ENCODE measurements at regions not wholly inside any gene's neighbourhood (a gene's known extent, or its start where the extent isn't known, plus 50 kb on each side); places are given as distances from the start of the nearest gene placed in this dataset.

- no peak for ATAC-seq (replicated peaks in 1 of 4)
- CTCF ChIA-PET = interaction anchor here in 1 of 2 donors (0.6 kb wide), 1 partner anchor 140 kb away, joined by 4 read pairs; no protein-coding TSS in a partner anchor
- Mint-ChIP-seq H3K9me3 (no peaks in the 10 kb centered on the region), H3K27ac (no peak overlapping the region), H3K27me3 (peaks cover 0 to 4% of the 10 kb centered on the region in 2 donors), H3K4me1 (no peaks in the 10 kb centered on the region), H3K36me3 (no peaks in the 10 kb centered on the region), H3K4me3 (no peak overlapping the region)
- POLR2A ChIA-PET = no interaction called here
- Histone ChIP-seq H3K36me3 (ENCODE audit: control insufficient read depth in 2 of 2, extremely low read depth in 1 of 2, insufficient read depth in 1 of 2, low read length in 1 of 2) (no peaks in the 10 kb centered on the region), H3K9me3 (no peaks in the 10 kb centered on the region), H3K4me3 (ENCODE audit: control insufficient read depth in 1 of 2, extremely low read depth in 1 of 2, low read length in 1 of 2) (no peak overlapping the region), H3K27me3 (replicated peaks in 1 of 2; ENCODE audit: control insufficient read depth in 2 of 2, extremely low read depth in 1 of 2, insufficient read depth in 2 of 2, low read length in 1 of 2) (no peaks in the 10 kb centered on the region), H3K4me1 (ENCODE audit: control insufficient read depth in 1 of 2, extremely low read depth in 1 of 2, insufficient read depth in 2 of 2, low read length in 2 of 2) (no peaks in the 10 kb centered on the region), H3K27ac (ENCODE audit: low read length) (no peak overlapping the region)
- DNase-seq = no peak
- 87% methylated on average over 4 of the region's 5 CpGs for WGBS (ENCODE audit: insufficient coverage)
Measured at GRCh38 chr20:60345106-60345505, 386.9 kb downstream of the CDH26 start.

DNA sequence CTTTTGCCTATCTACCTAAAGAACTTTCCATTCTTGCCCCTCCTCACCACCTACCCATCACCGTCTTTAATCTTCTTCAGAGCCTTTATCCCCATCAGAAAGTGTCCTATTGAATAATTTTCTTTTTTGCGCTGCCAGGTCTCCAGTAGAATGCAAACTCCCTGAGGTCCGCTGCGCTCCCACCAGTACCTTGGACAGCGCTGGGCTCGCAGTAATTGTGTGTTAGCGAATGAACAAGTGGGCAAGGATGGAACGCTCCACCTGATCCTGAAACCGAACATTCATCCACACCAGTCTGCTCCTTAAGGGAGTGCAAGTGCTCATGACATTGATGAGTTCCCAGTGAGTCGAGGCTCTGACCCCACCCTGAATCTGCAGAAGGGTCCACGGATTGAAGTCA lies 391.2 kb downstream of the CDH26 start:
- H3K4me3 ChIP-seq (ENCODE audit: control insufficient read depth in 1 of 2, extremely low read depth in 1 of 2, low read length in 1 of 2) = no peak overlapping the region
- no peaks in the 10 kb centered on the region for H3K4me1 ChIP-seq (ENCODE audit: control insufficient read depth in 1 of 2, extremely low read depth in 1 of 2, insufficient read depth in 2 of 2, low read length in 2 of 2)
- H3K27me3 ChIP-seq (replicated peaks in 1 of 2; ENCODE audit: control insufficient read depth in 2 of 2, extremely low read depth in 1 of 2, insufficient read depth in 2 of 2, low read length in 1 of 2) = no peaks in the 10 kb centered on the region
- Mint-ChIP-seq H3K27me3 (peaks cover 0 to 4% of the 10 kb centered on the region in 2 donors), H3K27ac (no peak overlapping the region), H3K4me3 (no peak overlapping the region), H3K36me3 (no peaks in the 10 kb centered on the region), H3K4me1 (no peaks in the 10 kb centered on the region), H3K9me3 (no peaks in the 10 kb centered on the region)
- H3K9me3 ChIP-seq = no peaks in the 10 kb centered on the region
- H3K36me3 ChIP-seq (ENCODE audit: control insufficient read depth in 2 of 2, extremely low read depth in 1 of 2, insufficient read depth in 1 of 2, low read length in 1 of 2) = no peaks in the 10 kb centered on the region
- H3K27ac ChIP-seq (ENCODE audit: low read length) = no peak overlapping the region
- 92% methylated on average over 5 of the region's 11 CpGs for WGBS (ENCODE audit: insufficient coverage)
- ATAC-seq (replicated peaks in 1 of 4) (no peak), DNase-seq (no peak)
- CTCF ChIA-PET = no interaction called here
- POLR2A ChIA-PET = interaction anchor here in 1 of 2 donors (0.6 kb wide), 1 partner anchor 74 kb away, joined by 4 read pairs; no protein-coding TSS in a partner anchor

DNA sequence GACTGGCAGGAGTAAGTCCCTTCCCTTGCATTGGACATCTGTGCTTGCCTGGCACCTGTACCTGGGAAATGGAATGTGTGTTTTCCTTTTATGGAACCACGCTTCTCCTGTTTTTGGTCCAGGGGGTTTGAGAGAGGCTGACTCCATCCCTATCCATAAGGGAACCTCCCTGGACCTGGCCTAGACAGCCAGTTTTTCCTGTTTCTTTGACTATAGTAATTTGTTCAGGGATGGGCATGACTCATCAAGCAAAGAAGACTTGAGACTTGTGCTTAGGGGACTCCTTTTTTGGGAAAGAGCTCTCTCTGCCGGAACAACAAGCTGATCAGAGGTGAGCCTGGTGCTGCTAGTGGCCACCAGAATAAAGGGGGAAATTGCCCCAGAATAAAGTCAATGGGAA lies 393.8 kb downstream of the CDH26 start:
- no peaks in the 10 kb centered on the region for H3K4me1 Mint-ChIP-seq
- no peaks in the 10 kb centered on the region for H3K36me3 Mint-ChIP-seq
- Histone ChIP-seq H3K9me3 (no peaks in the 10 kb centered on the region), H3K27ac (ENCODE audit: low read length) (no peak overlapping the region), H3K36me3 (ENCODE audit: control insufficient read depth in 2 of 2, extremely low read depth in 1 of 2, insufficient read depth in 1 of 2, low read length in 1 of 2) (no peaks in the 10 kb centered on the region), H3K4me3 (ENCODE audit: control insufficient read depth in 1 of 2, extremely low read depth in 1 of 2, low read length in 1 of 2) (no peak overlapping the region), H3K27me3 (replicated peaks in 1 of 2; ENCODE audit: control insufficient read depth in 2 of 2, extremely low read depth in 1 of 2, insufficient read depth in 2 of 2, low read length in 1 of 2) (no peaks in the 10 kb centered on the region), H3K4me1 (ENCODE audit: control insufficient read depth in 1 of 2, extremely low read depth in 1 of 2, insufficient read depth in 2 of 2, low read length in 2 of 2) (no peaks in the 10 kb centered on the region)
- H3K9me3 Mint-ChIP-seq = no peaks in the 10 kb centered on the region
- H3K27ac Mint-ChIP-seq = no peak overlapping the region
- WGBS (ENCODE audit: insufficient coverage) = 90% methylated on average over 1 of the region's 2 CpGs
- ChIA-PET CTCF (no interaction called here), POLR2A (no interaction called here)
- no peak for ATAC-seq (replicated peaks in 1 of 4)
- no peak overlapping the region for H3K4me3 Mint-ChIP-seq
- DNase-seq = no peak
- H3K27me3 Mint-ChIP-seq = peaks cover 0 to 3% of the 10 kb centered on the region in 2 donors

GRCh38 chr20:60352596-60352995 lies 394.4 kb downstream of the CDH26 start:
- ChIA-PET POLR2A (no interaction called here), CTCF (no interaction called here)
- H3K4me1 ChIP-seq (ENCODE audit: control insufficient read depth in 1 of 2, extremely low read depth in 1 of 2, insufficient read depth in 2 of 2, low read length in 2 of 2) = no peaks in the 10 kb centered on the region
- WGBS (ENCODE audit: insufficient coverage) = 91% methylated on average over 5 of the region's 6 CpGs
- H3K4me3 ChIP-seq (ENCODE audit: control insufficient read depth in 1 of 2, extremely low read depth in 1 of 2, low read length in 1 of 2) = no peak overlapping the region
- DNase-seq = no peak
- Mint-ChIP-seq H3K4me1 (no peaks in the 10 kb centered on the region), H3K9me3 (no peaks in the 10 kb centered on the region), H3K36me3 (no peaks in the 10 kb centered on the region), H3K27ac (no peak overlapping the region), H3K4me3 (no peak overlapping the region), H3K27me3 (no peaks in the 10 kb centered on the region)
- no peak for ATAC-seq (replicated peaks in 1 of 4)
- H3K36me3 ChIP-seq (ENCODE audit: control insufficient read depth in 2 of 2, extremely low read depth in 1 of 2, insufficient read depth in 1 of 2, low read length in 1 of 2) = no peaks in the 10 kb centered on the region
- H3K27me3 ChIP-seq (replicated peaks in 1 of 2; ENCODE audit: control insufficient read depth in 2 of 2, extremely low read depth in 1 of 2, insufficient read depth in 2 of 2, low read length in 1 of 2) = no peaks in the 10 kb centered on the region
- no peak overlapping the region for H3K27ac ChIP-seq (ENCODE audit: low read length)
- no peaks in the 10 kb centered on the region for H3K9me3 ChIP-seq

GRCh38 chr20:60354024-60354580 lies 395.9 kb downstream of the CDH26 start:
- no peak overlapping the region for H3K27ac ChIP-seq (ENCODE audit: low read length)
- no peaks in the 10 kb centered on the region for H3K27me3 ChIP-seq (replicated peaks in 1 of 2; ENCODE audit: control insufficient read depth in 2 of 2, extremely low read depth in 1 of 2, insufficient read depth in 2 of 2, low read length in 1 of 2)
- H3K4me3 ChIP-seq (ENCODE audit: control insufficient read depth in 1 of 2, extremely low read depth in 1 of 2, low read length in 1 of 2) = no peak overlapping the region
- no peaks in the 10 kb centered on the region for H3K27me3 Mint-ChIP-seq
- POLR2A ChIA-PET = no interaction called here
- no peaks in the 10 kb centered on the region for H3K4me1 Mint-ChIP-seq
- H3K36me3 Mint-ChIP-seq = no peaks in the 10 kb centered on the region
- no peaks in the 10 kb centered on the region for H3K4me1 ChIP-seq (ENCODE audit: control insufficient read depth in 1 of 2, extremely low read depth in 1 of 2, insufficient read depth in 2 of 2, low read length in 2 of 2)
- CTCF ChIA-PET = no interaction called here
- no peaks in the 10 kb centered on the region for H3K9me3 Mint-ChIP-seq
- no peak overlapping the region for H3K27ac Mint-ChIP-seq
- ATAC-seq (replicated peaks in 1 of 4) (no peak), DNase-seq (no peak)
- WGBS (ENCODE audit: insufficient coverage) = 40% methylated on average over 1 of the region's 5 CpGs
- H3K9me3 ChIP-seq = no peaks in the 10 kb centered on the region
- H3K36me3 ChIP-seq (ENCODE audit: control insufficient read depth in 2 of 2, extremely low read depth in 1 of 2, insufficient read depth in 1 of 2, low read length in 1 of 2) = no peaks in the 10 kb centered on the region
- no peak overlapping the region for H3K4me3 Mint-ChIP-seq

DNA sequence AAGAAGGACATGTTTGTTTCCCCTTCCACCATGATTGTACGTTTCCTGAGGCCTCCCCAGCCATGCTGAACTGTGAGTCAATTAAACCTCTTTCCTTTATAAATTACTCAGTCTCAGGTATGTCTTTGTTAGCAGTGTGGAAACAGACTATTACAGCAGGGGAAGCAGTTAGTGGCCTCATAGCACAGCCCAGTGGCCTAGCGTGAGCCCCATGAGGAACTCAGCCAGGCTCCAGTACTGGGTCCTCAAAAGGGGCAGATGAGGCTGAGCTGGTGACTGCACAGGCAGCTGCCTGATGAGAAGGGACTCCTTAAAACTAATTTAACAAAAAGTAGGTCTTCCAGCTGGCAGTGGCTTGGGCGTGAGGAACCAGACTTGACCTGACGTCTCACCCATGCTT lies 399.9 kb downstream of the CDH26 start:
- no peaks in the 10 kb centered on the region for H3K27me3 ChIP-seq (replicated peaks in 1 of 2; ENCODE audit: control insufficient read depth in 2 of 2, extremely low read depth in 1 of 2, insufficient read depth in 2 of 2, low read length in 1 of 2)
- H3K4me3 Mint-ChIP-seq = no peak overlapping the region
- DNase-seq (no peak), ATAC-seq (replicated peaks in 1 of 4) (no peak)
- no peak overlapping the region for H3K27ac Mint-ChIP-seq
- no peaks in the 10 kb centered on the region for H3K27me3 Mint-ChIP-seq
- H3K36me3 Mint-ChIP-seq = no peaks in the 10 kb centered on the region
- no peak overlapping the region for H3K27ac ChIP-seq (ENCODE audit: low read length)
- 74% methylated on average over 3 of the region's 4 CpGs for WGBS (ENCODE audit: insufficient coverage)
- POLR2A ChIA-PET = no interaction called here
- H3K4me3 ChIP-seq (ENCODE audit: control insufficient read depth in 1 of 2, extremely low read depth in 1 of 2, low read length in 1 of 2) = no peak overlapping the region
- no peaks in the 10 kb centered on the region for H3K4me1 Mint-ChIP-seq
- CTCF ChIA-PET = no interaction called here
- no peaks in the 10 kb centered on the region for H3K36me3 ChIP-seq (ENCODE audit: control insufficient read depth in 2 of 2, extremely low read depth in 1 of 2, insufficient read depth in 1 of 2, low read length in 1 of 2)
- H3K4me1 ChIP-seq (ENCODE audit: control insufficient read depth in 1 of 2, extremely low read depth in 1 of 2, insufficient read depth in 2 of 2, low read length in 2 of 2) = no peaks in the 10 kb centered on the region
- no peaks in the 10 kb centered on the region for H3K9me3 ChIP-seq
- H3K9me3 Mint-ChIP-seq = no peaks in the 10 kb centered on the region

DNA sequence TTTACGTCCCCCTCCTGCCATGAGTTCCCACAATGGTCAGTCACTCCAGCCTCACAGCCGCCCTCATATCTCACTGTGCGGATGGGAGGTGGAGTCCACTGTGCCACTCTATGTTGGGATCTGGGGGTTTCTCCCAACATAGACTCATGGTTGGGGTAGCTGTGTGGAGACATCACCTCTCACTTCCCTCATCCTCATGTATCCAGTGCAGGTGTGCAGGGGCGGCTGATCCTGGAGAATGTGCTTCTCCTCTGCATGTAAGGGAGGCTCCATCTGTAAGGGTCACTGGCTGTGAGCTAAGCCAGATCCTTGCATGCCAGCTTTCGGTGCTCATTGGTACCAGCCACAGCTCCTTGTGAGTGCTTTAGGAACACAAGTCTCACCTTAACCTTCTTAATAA lies 400.8 kb downstream of the CDH26 start:
- H3K27ac ChIP-seq (ENCODE audit: low read length) = no peak overlapping the region
- H3K9me3 ChIP-seq = no peaks in the 10 kb centered on the region
- H3K36me3 ChIP-seq (ENCODE audit: control insufficient read depth in 2 of 2, extremely low read depth in 1 of 2, insufficient read depth in 1 of 2, low read length in 1 of 2) = no peaks in the 10 kb centered on the region
- CTCF ChIA-PET = no interaction called here
- POLR2A ChIA-PET = interaction anchor here in 1 of 2 donors (0.6 kb wide), 1 partner anchor 648 kb away, joined by 3 read pairs; no protein-coding TSS in a partner anchor
- WGBS (ENCODE audit: insufficient coverage) = no CpG with 5 or more reads among the region's 5 CpGs
- no peak overlapping the region for H3K4me3 ChIP-seq (ENCODE audit: control insufficient read depth in 1 of 2, extremely low read depth in 1 of 2, low read length in 1 of 2)
- ATAC-seq (replicated peaks in 1 of 4) (no peak), DNase-seq (no peak)
- Mint-ChIP-seq H3K4me1 (no peaks in the 10 kb centered on the region), H3K27me3 (no peaks in the 10 kb centered on the region), H3K9me3 (no peaks in the 10 kb centered on the region), H3K36me3 (no peaks in the 10 kb centered on the region), H3K4me3 (no peak overlapping the region), H3K27ac (no peak overlapping the region)
- no peaks in the 10 kb centered on the region for H3K4me1 ChIP-seq (ENCODE audit: control insufficient read depth in 1 of 2, extremely low read depth in 1 of 2, insufficient read depth in 2 of 2, low read length in 2 of 2)
- no peaks in the 10 kb centered on the region for H3K27me3 ChIP-seq (replicated peaks in 1 of 2; ENCODE audit: control insufficient read depth in 2 of 2, extremely low read depth in 1 of 2, insufficient read depth in 2 of 2, low read length in 1 of 2)

Measured in T-cell (primary cell).